ENCODE measurements at regions not wholly inside any gene's neighbourhood (a gene's known extent, or its start where the extent isn't known, plus 50 kb on each side); places are given as distances from the start of the nearest gene placed in this dataset.

DNA sequence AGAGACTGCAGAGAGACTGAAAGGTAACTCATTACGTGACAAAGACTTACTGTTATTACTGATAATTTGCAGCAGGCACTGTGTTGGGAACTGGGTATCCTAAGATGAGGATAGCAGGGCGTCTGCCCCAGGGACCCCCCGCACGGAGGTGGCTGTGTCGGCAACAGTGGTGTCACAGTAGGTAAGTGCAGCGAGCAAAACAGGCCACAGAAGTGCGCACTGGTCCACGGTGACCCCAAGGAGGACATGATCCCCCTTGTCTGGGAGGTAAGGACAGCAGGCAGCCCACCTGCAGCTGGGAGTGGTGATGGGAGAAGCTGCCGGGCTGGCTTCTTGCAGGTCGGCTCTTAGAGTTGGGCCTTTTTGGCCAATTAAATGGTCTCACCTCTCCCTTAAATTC is 82.9 kb downstream of the FAM43A start:
- no peak overlapping the region for H3K4ac ChIP-seq (ENCODE audit: low read depth, low read length)
- no peak overlapping the region for H2BK120ac ChIP-seq (ENCODE audit: low read depth, low read length, poor library complexity, severe bottlenecking)
- H2BK20ac ChIP-seq (ENCODE audit: low read depth, low read length, poor library complexity, severe bottlenecking), result no peak overlapping the region
- no peaks in the 10 kb centered on the region for H3K79me2 ChIP-seq (ENCODE audit: insufficient read depth, low read length)
- peaks cover 3% of the 10 kb centered on the region; the same call in 1 of the 2 replicates for H3K27me3 ChIP-seq (ENCODE audit: insufficient read depth, low read length)
- H2AFZ ChIP-seq (ENCODE audit: low read length), result no peak overlapping the region
- H4K5ac ChIP-seq (ENCODE audit: insufficient read length, low read depth, low read length), result no peak overlapping the region
- Mint-ChIP-seq H3K4me1 (peaks cover 15 to 21% of the 10 kb centered on the region in 2 experiments), H3K4me3 (peak overlapping the region; percentile 72 to 79; a peak in 3 of 5 replicates), H3K27me3 (ENCODE audit: low read depth) (peaks cover 69% of the 10 kb centered on the region), H3K9me3 (no peaks in the 10 kb centered on the region; a peak in 1 of 5 replicates), H3K27ac (no peak overlapping the region), H3K36me3 (ENCODE audit: insufficient read depth in 1 of 3, low read depth in 3 of 3) (no peaks in the 10 kb centered on the region; a peak in 1 of 7 replicates)
- no peak overlapping the region for H2BK5ac ChIP-seq (ENCODE audit: insufficient read length, low read length)
- no peak overlapping the region for H3K23ac ChIP-seq (ENCODE audit: insufficient read length, low read depth, low read length)
- H3T11ph ChIP-seq (ENCODE audit: low read length), result no peak overlapping the region
- no peaks in the 10 kb centered on the region for H3K23me2 ChIP-seq (ENCODE audit: insufficient read length, low read depth, low read length, poor library complexity, severe bottlenecking)
- no peak overlapping the region for H4K91ac ChIP-seq (ENCODE audit: insufficient read length, low read depth, low read length)
- H3K18ac ChIP-seq (ENCODE audit: insufficient read length, low read depth, low read length), result no peak overlapping the region
- DNase-seq, result no peak
- no peak overlapping the region for H2AK5ac ChIP-seq (ENCODE audit: insufficient read length, low read length)
- no peak overlapping the region for H3K56ac ChIP-seq (ENCODE audit: insufficient read length, low read depth, low read length)
- no CpG with 5 or more reads among the region's 10 CpGs for whole genome bisulfite sequencing (ENCODE audit: extremely low coverage, insufficient read length, low lambda C conversion rate)
- H3K9me3 ChIP-seq (ENCODE audit: control insufficient read depth, low read depth, low read length), result no peaks in the 10 kb centered on the region
- H3K4me2 ChIP-seq (ENCODE audit: insufficient read depth, insufficient read length, low read length), result peak overlapping the region; percentile 2
- no peaks in the 10 kb centered on the region for H3K79me1 ChIP-seq (ENCODE audit: insufficient read depth, low read depth, low read length, poor library complexity, severe bottlenecking)
- no peaks in the 10 kb centered on the region for H4K20me1 ChIP-seq (ENCODE audit: control insufficient read depth, insufficient read depth, insufficient read length)
- no peak overlapping the region for H2BK15ac ChIP-seq (ENCODE audit: low read depth, low read length)
- TF ChIP-seq, protein P1, sequence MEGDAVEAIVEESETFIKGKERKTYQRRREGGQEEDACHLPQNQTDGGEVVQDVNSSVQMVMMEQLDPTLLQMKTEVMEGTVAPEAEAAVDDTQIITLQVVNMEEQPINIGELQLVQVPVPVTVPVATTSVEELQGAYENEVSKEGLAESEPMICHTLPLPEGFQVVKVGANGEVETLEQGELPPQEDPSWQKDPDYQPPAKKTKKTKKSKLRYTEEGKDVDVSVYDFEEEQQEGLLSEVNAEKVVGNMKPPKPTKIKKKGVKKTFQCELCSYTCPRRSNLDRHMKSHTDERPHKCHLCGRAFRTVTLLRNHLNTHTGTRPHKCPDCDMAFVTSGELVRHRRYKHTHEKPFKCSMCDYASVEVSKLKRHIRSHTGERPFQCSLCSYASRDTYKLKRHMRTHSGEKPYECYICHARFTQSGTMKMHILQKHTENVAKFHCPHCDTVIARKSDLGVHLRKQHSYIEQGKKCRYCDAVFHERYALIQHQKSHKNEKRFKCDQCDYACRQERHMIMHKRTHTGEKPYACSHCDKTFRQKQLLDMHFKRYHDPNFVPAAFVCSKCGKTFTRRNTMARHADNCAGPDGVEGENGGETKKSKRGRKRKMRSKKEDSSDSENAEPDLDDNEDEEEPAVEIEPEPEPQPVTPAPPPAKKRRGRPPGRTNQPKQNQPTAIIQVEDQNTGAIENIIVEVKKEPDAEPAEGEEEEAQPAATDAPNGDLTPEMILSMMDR (conservative IDR thresholded peaks at IDR 0.05), result no peak
- no peak overlapping the region for H4K8ac ChIP-seq (replicated peaks; ENCODE audit: insufficient read length, low read depth, low read length)
- H3K4me1 ChIP-seq (ENCODE audit: insufficient read depth, low read length), result no peaks in the 10 kb centered on the region; the same call in 1 of the 2 replicates
- no peak overlapping the region for H3K27ac ChIP-seq (ENCODE audit: insufficient read length, low read depth, low read length)
- H2BK12ac ChIP-seq (ENCODE audit: insufficient read length, low read depth, low read length), result no peak overlapping the region
- H3K9ac ChIP-seq (ENCODE audit: extremely low read depth, insufficient read length, low read length), result no peak overlapping the region
- H3K14ac ChIP-seq (ENCODE audit: insufficient read depth, low read length), result no peak overlapping the region
